Right lobe of liver (tissue), 6 donors: ENCODE measurements at regions not wholly inside any gene's neighbourhood (a gene's known extent, or its start where the extent isn't known, plus 50 kb on each side); places are given as distances from the start of the nearest gene placed in this dataset.

Experiments used
- ATAC-seq, 4 donors: fragments of 200-7000 bp; cut with Tn5 transposase; one replicate each; pipeline ENCODE4 v1.9.1; 2020; ENCODE audit warnings: mild to moderate bottlenecking in 4 of 4, moderate library complexity in 4 of 4
- DNase-seq, 3 donors: peaks; one replicate each; pipeline ENCODE4 v3.0.0-alpha.2; 2020
- H3K27ac ChIP-seq, 3 donors: fragments of 200-600 bp; one replicate each; pipeline ENCODE4 v1.8.0; 2022
- H3K27me3 ChIP-seq, 2 donors: fragments of 200-600 bp; one replicate each; pipeline ENCODE4 v1.8.0; 2022
- H3K36me3 ChIP-seq, 4 donors: fragments of 200-600 bp; sonication (generic) in 1 of 4; one replicate each; pipeline versions ENCODE4 v1.5.1 to v1.8.0; 2017 to 2022; ENCODE audit warnings: control low read depth in 1 of 4
- H3K4me1 ChIP-seq, 4 donors: fragments of 200-600 bp; sonication (generic) in 1 of 4; one replicate each; pipeline versions ENCODE4 v1.5.1 to v1.8.0; 2017 to 2022; ENCODE audit warnings: control low read depth in 1 of 4
- H3K4me3 ChIP-seq, 3 donors: fragments of 200-600 bp; one replicate each; pipeline ENCODE4 v1.8.0; 2022
- H3K9me3 ChIP-seq, 4 donors: fragments of 200-600 bp; sonication (generic) in 1 of 4; one replicate each; pipeline versions ENCODE4 v1.5.1 to v1.8.0; 2017 to 2022; ENCODE audit warnings: control low read depth in 1 of 4
- CTCF ChIP-seq, 4 donors: fragments of 200-600 bp in 3 of 4; fragments of 450-650 bp in 1 of 4; IDR thresholded peaks; one replicate each; pipeline versions ENCODE4 v1.5.1 to v1.8.0; 2016 to 2022; ENCODE audit warnings: antibody characterized with exemption in 4 of 4, mild to moderate bottlenecking in 2 of 4
- POLR2A ChIP-seq: fragments of 450-650 bp; IDR thresholded peaks from one replicate; pipeline ENCODE4 v1.6.1; 2017; ENCODE audit warnings: antibody characterized with exemption, mild to moderate bottlenecking
- WGBS: methylation state at CpG from one replicate; pipeline ENCODE4 v1.1.6; 2018; ENCODE audit warnings: low coverage, low lambda C conversion rate; ENCODE audit not compliant: insufficient coverage; ENCODE audit errors: missing lambda C conversion rate; 5-methylcytosine and 5-hydroxymethylcytosine counted together
- intact Hi-C, 2 donors: fragments of 100-400 bp; cut with DNase I; formaldehyde crosslinking; loops; one replicate each; pipeline versions ENCODE4 v1.11.2 to v1.14.1; 2022
- donor health status: DM: no; HTN: yes; CAD: no.
- donor health status: DM: no; HTN: no; CAD: no.
- donor health status: DM: no; HTN: no; CAD: no.
- donor health status: DM: no; HTN: yes; CAD: no.
- donor health status: DM: no; HTN: yes; CAD: no.

DNA sequence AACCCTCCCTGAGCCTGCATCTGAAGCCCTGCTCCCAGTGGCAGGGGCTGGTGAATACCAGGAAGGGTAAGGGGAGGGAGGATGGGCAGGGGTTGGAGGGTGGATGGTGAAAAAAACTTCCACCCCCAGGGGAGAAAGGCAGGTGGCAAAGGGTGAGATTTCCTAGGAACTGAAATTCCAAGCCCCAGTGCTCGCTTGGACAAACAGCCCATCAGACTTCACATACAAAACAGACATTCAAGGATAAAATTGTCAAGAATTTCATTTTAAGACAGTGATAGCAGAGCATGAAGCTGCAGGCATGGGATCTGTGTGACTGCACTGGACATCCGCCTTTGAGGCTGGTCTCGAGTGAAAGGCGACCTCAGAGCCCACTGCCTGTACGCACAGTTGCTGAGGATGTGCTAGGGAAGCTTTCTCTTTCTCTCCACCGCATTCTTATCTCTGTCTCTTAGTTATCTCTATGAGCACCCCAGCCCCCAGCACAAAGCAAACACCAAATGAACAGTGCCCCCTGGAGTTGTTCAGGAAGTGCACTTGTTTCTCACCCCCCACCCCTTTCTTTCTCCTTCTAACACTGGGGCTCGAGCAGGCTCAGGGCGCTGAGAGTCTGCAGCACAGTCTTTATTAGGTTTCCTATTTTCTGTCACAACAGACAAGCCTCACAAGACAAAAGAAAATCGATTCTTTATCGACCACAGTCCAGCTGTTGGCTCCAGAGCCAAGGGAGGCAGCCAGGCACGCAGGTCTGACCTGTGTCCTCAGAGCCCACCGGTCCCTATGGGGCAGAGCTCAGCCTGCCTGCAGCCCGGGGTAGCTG is 237.3 kb upstream of the NCAM1 start:
- H3K27me3 ChIP-seq: no peaks in the 10 kb centered on the region
- H3K4me3 ChIP-seq: no peak overlapping the region
- H3K4me1 ChIP-seq: no peaks in the 10 kb centered on the region
- 40% methylated on average over 13 of the region's 13 CpGs for WGBS
- TF ChIP-seq CTCF (IDR thresholded peaks at IDR 0.05) (no peak), POLR2A (no peak)
- intact Hi-C loops: no loop called here
- no peak for ATAC-seq
- no peaks in the 10 kb centered on the region for H3K9me3 ChIP-seq
- no peaks in the 10 kb centered on the region for H3K36me3 ChIP-seq
- DNase-seq: no peak
- H3K27ac ChIP-seq: no peak overlapping the region

- H3K9me3 ChIP-seq: no peaks in the 10 kb centered on the region
- 60% methylated on average over 1 of the region's 4 CpGs for WGBS
- no peaks in the 10 kb centered on the region for H3K36me3 ChIP-seq
- no peaks in the 10 kb centered on the region for H3K27me3 ChIP-seq
- H3K27ac ChIP-seq: no peak overlapping the region
- no peaks in the 10 kb centered on the region for H3K4me1 ChIP-seq
- no peak for DNase-seq
- no peak overlapping the region for H3K4me3 ChIP-seq
- ATAC-seq: no peak
- no peak for TF ChIP-seq POLR2A
- no peak for TF ChIP-seq CTCF (IDR thresholded peaks at IDR 0.05)
- intact Hi-C loops: no loop called here
Measured at GRCh38 chr11:112724496-112724790, 236.8 kb upstream of the NCAM1 start.

DNA sequence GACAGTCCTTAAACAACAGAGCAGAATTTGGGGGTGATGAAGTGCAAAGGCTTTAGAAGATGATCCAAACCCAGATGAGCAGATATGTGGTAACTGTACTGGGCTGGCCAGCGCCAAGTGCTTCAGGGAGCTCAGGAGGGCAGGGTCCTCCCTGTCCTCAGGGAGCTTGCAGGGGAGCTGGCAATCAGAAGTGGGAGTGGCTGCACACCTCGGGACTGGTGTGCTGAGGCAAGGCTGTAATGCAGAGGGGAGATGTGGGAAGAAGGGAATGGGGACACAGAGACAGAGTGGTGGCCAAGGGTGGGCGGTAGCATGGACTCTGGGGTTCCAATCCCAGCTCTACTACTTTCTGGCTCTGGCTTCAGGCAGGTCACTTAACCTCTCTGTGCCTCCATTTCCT is 235.6 kb upstream of the NCAM1 start:
- no peaks in the 10 kb centered on the region for H3K27me3 ChIP-seq
- no peaks in the 10 kb centered on the region for H3K4me1 ChIP-seq
- TF ChIP-seq POLR2A (no peak), CTCF (IDR thresholded peaks at IDR 0.05) (no peak)
- 43% methylated on average over 2 of the region's 3 CpGs for WGBS
- ATAC-seq: no peak
- no peak for DNase-seq
- H3K4me3 ChIP-seq: no peak overlapping the region
- H3K9me3 ChIP-seq: no peaks in the 10 kb centered on the region
- H3K27ac ChIP-seq: no peak overlapping the region
- no peaks in the 10 kb centered on the region for H3K36me3 ChIP-seq
- intact Hi-C loops: no loop called here

DNA sequence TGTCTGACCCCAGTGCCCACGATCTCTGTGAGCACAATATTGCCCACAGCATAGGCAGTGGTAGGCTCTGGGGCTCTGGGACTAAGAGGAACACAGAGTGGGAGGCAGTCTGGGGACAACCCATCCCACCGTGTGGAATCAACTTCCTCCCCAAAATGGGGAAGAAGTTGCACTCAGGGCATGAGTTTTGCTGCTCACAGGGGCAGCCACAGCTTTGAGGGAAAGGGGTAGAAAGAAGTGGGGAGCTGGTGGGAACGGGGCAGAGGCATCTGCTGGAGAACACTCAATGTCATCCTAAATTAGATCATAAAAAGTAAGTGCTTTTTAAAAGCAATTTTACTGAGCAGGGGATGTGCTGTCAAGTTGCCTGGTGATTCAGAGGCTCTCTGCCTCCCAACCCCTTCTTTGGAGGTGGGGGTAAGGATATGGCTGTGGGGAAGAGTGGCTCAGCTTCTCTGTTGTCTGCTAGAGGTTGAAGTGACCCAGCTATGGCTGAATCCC is 233.8 kb upstream of the NCAM1 start:
- H3K36me3 ChIP-seq: no peaks in the 10 kb centered on the region
- H3K4me3 ChIP-seq: no peak overlapping the region
- ATAC-seq (no peak), DNase-seq (no peak)
- no peak for TF ChIP-seq CTCF (IDR thresholded peaks at IDR 0.05)
- TF ChIP-seq POLR2A: no peak
- no peak overlapping the region for H3K27ac ChIP-seq
- no peaks in the 10 kb centered on the region for H3K9me3 ChIP-seq
- H3K4me1 ChIP-seq: no peaks in the 10 kb centered on the region
- whole genome bisulfite sequencing: 24% methylated on average over 3 of the region's 3 CpGs
- H3K27me3 ChIP-seq: no peaks in the 10 kb centered on the region
- intact Hi-C loops: no loop called here
